PC-3 (cell line): ENCODE measurements at regions not wholly inside any gene's neighbourhood (a gene's known extent, or its start where the extent isn't known, plus 50 kb on each side); places are given as distances from the start of the nearest gene placed in this dataset.

Experiments used
- ATAC-seq: fragments of 200-7000 bp; cut with Tn5 transposase; 2 replicates; pipeline ENCODE4 v1.9.1; 2020; ENCODE audit warnings: mild to moderate bottlenecking, moderate library complexity
- BruUV-seq: library from RNA; stranded (reverse); fragments of 400-500 nt; replicated peaks from 2 replicates; lab custom pipeline; 2021; lab: Mats Ljungman, UMichigan
- CTCF ChIA-PET: fragments of 300-600 bp; sonication (Branson Sonifier 250); formaldehyde crosslinking; loops from one replicate; lab custom pipeline; 2022; ENCODE audit warnings: antibody characterized with exemption; lab: Charles Lee
- POLR2A ChIA-PET: fragments of 300-600 bp; sonication (Branson Sonifier 250); formaldehyde crosslinking; loops from one replicate; lab custom pipeline; 2022; ENCODE audit warnings: antibody characterized with exemption; ENCODE audit not compliant: unreplicated experiment; lab: Charles Lee
- DNase-seq: peaks from one replicate; pipeline ENCODE4 v3.0.0-alpha.2; 2015
- H2AFZ ChIP-seq: fragments of 300-600 bp; sonication (generic); 2 replicates; pipeline ENCODE4 v1.6.0; 2016; ENCODE audit warnings: antibody characterized with exemption, low read length
- H3F3A ChIP-seq: fragments of 300-600 bp; sonication (generic); one replicate; pipeline ENCODE4 v1.6.0; 2017; ENCODE audit warnings: antibody characterized with exemption, low read length, control low read depth, mild to moderate bottlenecking; ENCODE audit not compliant: unreplicated experiment
- H3K27ac ChIP-seq: fragments of 300-600 bp; sonication (generic); 2 replicates; pipeline ENCODE4 v1.5.1; 2016; ENCODE audit warnings: mild to moderate bottlenecking, low read length
- H3K27me3 ChIP-seq: fragments of 300-600 bp; sonication (generic); 2 replicates; pipeline ENCODE4 v1.6.1; 2016; ENCODE audit warnings: low read length, mixed read lengths
- H3K36me3 ChIP-seq: fragments of 300-600 bp; sonication (generic); 2 replicates; pipeline ENCODE4 v1.6.1; 2016; ENCODE audit warnings: low read depth, mixed run types, low read length, mixed read lengths
- H3K4me1 ChIP-seq: fragments of 300-600 bp; sonication (generic); 2 replicates; pipeline ENCODE4 v1.5.1; 2016; ENCODE audit warnings: low read length; ENCODE audit not compliant: insufficient read depth
- H3K4me2 ChIP-seq: fragments of 300-600 bp; sonication (generic); 2 replicates; pipeline ENCODE4 v1.6.0; 2016; ENCODE audit warnings: low read length
- H3K4me3 ChIP-seq: fragments of 300-600 bp; sonication (generic); 2 replicates; pipeline ENCODE4 v1.5.1; 2016; ENCODE audit warnings: mild to moderate bottlenecking, low read length, mixed read lengths
- H3K79me2 ChIP-seq: fragments of 300-600 bp; sonication (generic); 2 replicates; pipeline ENCODE4 v1.6.1; 2017; ENCODE audit warnings: low read length, mixed read lengths
- H3K9ac ChIP-seq: fragments of 300-600 bp; sonication (generic); 2 replicates; pipeline ENCODE4 v1.6.0; 2016; ENCODE audit warnings: mild to moderate bottlenecking, low read length
- H3K9me2 ChIP-seq: fragments of 300-600 bp; sonication (generic); replicated peaks from 2 replicates; pipeline ENCODE4 v1.6.1; 2016; ENCODE audit warnings: mixed run types, low read length, mixed read lengths
- H3K9me3 ChIP-seq: fragments of 300-600 bp; sonication (generic); 2 replicates; pipeline ENCODE4 v1.6.1; 2016; ENCODE audit warnings: low read length, mixed read lengths
- H4K20me1 ChIP-seq: fragments of 300-600 bp; sonication (generic); 2 replicates; pipeline ENCODE4 v1.6.1; 2016; ENCODE audit warnings: low read length, mixed read lengths
- EZH2 ChIP-seq: fragments of 300-600 bp; sonication (generic); IDR thresholded peaks from one replicate; pipeline ENCODE4 v1.6.1; 2017; ENCODE audit warnings: antibody characterized with exemption, mild to moderate bottlenecking, low read length; ENCODE audit not compliant: unreplicated experiment
- EZH2phosphoT487 ChIP-seq: fragments of 300-600 bp; sonication (generic); IDR thresholded peaks from 2 replicates; pipeline ENCODE4 v1.6.1; 2018; ENCODE audit warnings: mild to moderate bottlenecking, antibody characterized with exemption, low read length, borderline replicate concordance
- intact Hi-C: fragments of 100-400 bp; cut with micrococcal nuclease; formaldehyde crosslinking; loops from 2 replicates; pipeline ENCODE4 v1.9.0; 2023
- TF ChIP-seq, protein P1 (sequence below): fragments of 300-600 bp; sonication (generic); conservative IDR thresholded peaks from 2 replicates; pipeline ENCODE4 v1.5.1; 2017; ENCODE audit warnings: antibody characterized with exemption, low read depth, mild to moderate bottlenecking, low read length

DNA sequence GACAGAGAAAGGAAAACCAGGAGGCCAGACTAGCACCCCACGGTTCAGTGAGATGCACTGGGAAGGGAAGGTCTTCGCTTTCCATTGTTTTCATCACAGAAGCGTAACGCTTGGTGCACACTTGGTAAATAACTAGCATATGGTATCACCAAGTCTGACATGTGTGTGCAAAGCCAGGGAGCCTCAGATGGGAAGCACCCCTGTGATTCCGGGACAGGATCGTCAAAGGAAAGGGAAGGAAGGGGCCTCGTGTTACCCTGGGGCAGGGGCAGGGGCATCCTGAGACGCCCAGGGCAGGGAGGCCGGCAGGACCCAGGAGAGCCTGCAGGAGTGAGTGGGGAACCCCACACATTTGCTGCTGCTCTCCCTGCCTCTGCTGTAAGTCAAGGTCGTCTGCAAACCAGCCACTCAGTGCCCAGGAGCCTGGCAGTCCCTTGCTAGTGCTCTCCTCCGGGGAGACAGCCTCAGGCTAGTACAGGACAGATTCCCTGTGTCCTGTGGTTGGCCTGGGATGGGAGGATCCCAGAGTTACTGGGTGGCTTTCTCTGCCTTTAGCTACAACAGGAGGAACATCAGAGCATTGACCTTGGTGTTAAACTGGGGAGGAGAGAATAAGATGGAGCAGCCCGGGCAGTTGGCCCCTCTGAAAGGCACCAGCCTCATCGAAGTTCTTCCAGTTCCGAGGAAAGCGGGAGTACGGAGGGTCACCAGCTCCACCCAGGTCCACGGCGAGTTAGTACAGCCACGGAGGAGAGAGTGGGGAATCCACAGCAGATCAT, 192.5 kb downstream of the NDUFA10 start:
- Histone ChIP-seq H3K9me2 (no peaks in the 10 kb centered on the region), H2AFZ (no peak overlapping the region), H3K4me3 (no peak overlapping the region), H4K20me1 (no peaks in the 10 kb centered on the region), H3F3A (no peaks in the 10 kb centered on the region), H3K4me2 (no peak overlapping the region), H3K36me3 (no peaks in the 10 kb centered on the region), H3K9ac (no peak overlapping the region), H3K9me3 (no peaks in the 10 kb centered on the region), H3K27me3 (0 out of 2 replicates have a peak, but pooled peaks cover 4% of the 10 kb centered on the region), H3K79me2 (no peaks in the 10 kb centered on the region), H3K27ac (no peak overlapping the region), H3K4me1 (no peaks in the 10 kb centered on the region)
- CTCF ChIA-PET, result no interaction called here
- no peak for TF ChIP-seq EZH2
- TF ChIP-seq EZH2phosphoT487, result no peak
- TF ChIP-seq, protein P1, sequence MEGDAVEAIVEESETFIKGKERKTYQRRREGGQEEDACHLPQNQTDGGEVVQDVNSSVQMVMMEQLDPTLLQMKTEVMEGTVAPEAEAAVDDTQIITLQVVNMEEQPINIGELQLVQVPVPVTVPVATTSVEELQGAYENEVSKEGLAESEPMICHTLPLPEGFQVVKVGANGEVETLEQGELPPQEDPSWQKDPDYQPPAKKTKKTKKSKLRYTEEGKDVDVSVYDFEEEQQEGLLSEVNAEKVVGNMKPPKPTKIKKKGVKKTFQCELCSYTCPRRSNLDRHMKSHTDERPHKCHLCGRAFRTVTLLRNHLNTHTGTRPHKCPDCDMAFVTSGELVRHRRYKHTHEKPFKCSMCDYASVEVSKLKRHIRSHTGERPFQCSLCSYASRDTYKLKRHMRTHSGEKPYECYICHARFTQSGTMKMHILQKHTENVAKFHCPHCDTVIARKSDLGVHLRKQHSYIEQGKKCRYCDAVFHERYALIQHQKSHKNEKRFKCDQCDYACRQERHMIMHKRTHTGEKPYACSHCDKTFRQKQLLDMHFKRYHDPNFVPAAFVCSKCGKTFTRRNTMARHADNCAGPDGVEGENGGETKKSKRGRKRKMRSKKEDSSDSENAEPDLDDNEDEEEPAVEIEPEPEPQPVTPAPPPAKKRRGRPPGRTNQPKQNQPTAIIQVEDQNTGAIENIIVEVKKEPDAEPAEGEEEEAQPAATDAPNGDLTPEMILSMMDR, result no peak
- intact Hi-C loops, result no loop called here
- no TSS peak for BruUV-seq
- DNase-seq (no peak), ATAC-seq (no peak)
- POLR2A ChIA-PET, result no interaction called here

DNA sequence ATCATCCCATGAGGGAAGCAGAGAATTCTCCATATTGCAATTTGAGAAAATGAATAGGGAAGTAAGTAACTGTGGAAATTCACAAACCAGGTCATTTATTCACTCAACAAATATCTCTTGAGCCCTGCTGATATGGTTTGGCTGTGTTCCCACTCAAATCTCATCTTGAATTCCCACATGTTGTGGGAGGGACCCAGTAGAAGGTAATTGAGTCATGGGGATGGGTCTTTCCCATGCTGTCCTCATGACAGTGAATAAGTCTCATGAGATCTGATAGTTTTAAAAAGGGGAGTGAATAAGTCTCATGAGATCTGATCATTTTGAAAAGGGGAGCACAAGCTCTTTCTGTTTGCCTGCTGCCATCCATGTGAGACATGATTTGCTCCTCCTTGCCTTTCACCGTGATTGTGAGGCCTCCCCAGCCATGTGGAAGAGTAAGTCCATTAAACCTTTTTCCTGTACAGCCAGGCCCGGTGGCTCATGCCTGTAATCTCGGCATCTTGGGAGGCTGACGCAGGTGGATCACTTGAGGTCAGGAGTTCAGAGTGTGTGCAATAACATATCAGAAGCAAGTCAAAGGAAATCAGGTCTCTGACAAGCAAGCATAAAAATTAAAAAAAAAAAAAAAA, 193.2 kb downstream of the NDUFA10 start:
- Histone ChIP-seq H3K36me3 (no peaks in the 10 kb centered on the region), H3K9me3 (no peaks in the 10 kb centered on the region), H3K9ac (no peak overlapping the region), H3K79me2 (no peaks in the 10 kb centered on the region), H4K20me1 (no peaks in the 10 kb centered on the region), H3K4me3 (no peak overlapping the region), H3K9me2 (no peaks in the 10 kb centered on the region), H3K4me1 (no peaks in the 10 kb centered on the region), H3K27ac (no peak overlapping the region), H3K4me2 (no peak overlapping the region), H3F3A (no peaks in the 10 kb centered on the region), H3K27me3 (0 out of 2 replicates have a peak, but pooled peaks cover 7% of the 10 kb centered on the region), H2AFZ (no peak overlapping the region)
- no TSS peak for BruUV-seq
- DNase-seq (no peak), ATAC-seq (no peak)
- TF ChIP-seq, protein P1, result no peak
- no peak for TF ChIP-seq EZH2phosphoT487
- TF ChIP-seq EZH2, result no peak
- ChIA-PET POLR2A (no interaction called here), CTCF (no interaction called here)
- intact Hi-C loops, result no loop called here
